K562 (cell line): ENCODE measurements at regions not wholly inside any gene's neighbourhood (a gene's known extent, or its start where the extent isn't known, plus 50 kb on each side); places are given as distances from the start of the nearest gene placed in this dataset.

Experiments
- ATF1 ChIP-seq, 2 experiments: fragments of 450-650 bp in 1 of 2; IDR thresholded peaks; 2 replicates each; pipeline ENCODE4 v1.6.1; 2016; ENCODE audit warnings: missing compliant biosample characterization in 1 of 2, missing genetic modification characterization in 1 of 2
- BDP1 ChIP-seq: IDR thresholded peaks from 3 replicates; pipeline ENCODE4 v1.6.1; 2011; ENCODE audit not compliant: insufficient read length, insufficient read depth
- CBFA2T2 ChIP-seq: fragments of 450-650 bp; conservative IDR thresholded peaks from 2 replicates; pipeline ENCODE4 v1.6.1; 2017; ENCODE audit warnings: mild to moderate bottlenecking
- CTCF ChIP-seq, 3 experiments: IDR thresholded peaks in 2 of 3; conservative IDR thresholded peaks in 1 of 3; 2 replicates each; pipeline ENCODE4 v1.5.1; 2011 to 2012; ENCODE audit warnings: low read length in 3 of 3, mild to moderate bottlenecking in 3 of 3, control low read depth in 2 of 3, improper control_type of control experiment in 1 of 3, inconsistent platforms in 1 of 3, low read depth in 1 of 3, mixed read lengths in 1 of 3, moderate library complexity in 1 of 3; ENCODE audit not compliant: insufficient read depth in 2 of 3
- RCOR1 ChIP-seq, 2 experiments: IDR thresholded peaks; 2 replicates each; pipeline ENCODE4 v1.6.1; 2012; ENCODE audit warnings: low read depth in 2 of 2, low read length in 2 of 2, borderline replicate concordance in 1 of 2, improper control_type of control experiment in 1 of 2
- TAF1 ChIP-seq: IDR thresholded peaks from 2 replicates; pipeline ENCODE4 v1.6.1; 2011; ENCODE audit warnings: mild to moderate bottlenecking, low read length, moderate library complexity; ENCODE audit not compliant: insufficient read depth, control insufficient read depth, severe bottlenecking; ENCODE audit errors: extremely low read depth
- ZBTB11 ChIP-seq, 3 experiments: fragments of 200-800 bp in 1 of 3; fragments of 250-450 bp in 1 of 3; fragments of 450-650 bp in 1 of 3; sonication (Bioruptor Pico) in 1 of 3; sonication (Bioruptor generic) in 1 of 3; formaldehyde crosslinking in 1 of 3; IDR thresholded peaks; 2 replicates each; pipeline versions ENCODE4 v1.6.1 to v1.8.0; 2016 to 2022; ENCODE audit warnings: mild to moderate bottlenecking in 2 of 3, missing genetic modification characterization in 2 of 3, missing compliant biosample characterization in 1 of 3, moderate library complexity in 1 of 3

GRCh38 chr22:40120848-40121247 is 56.9 kb upstream of the TNRC6B start:
- no peak for TF ChIP-seq ATF1 (CRISPR knock-in tag; IDR thresholded peaks at IDR 0.05)
- TF ChIP-seq ATF1 (tag; IDR thresholded peaks at IDR 0.05): no peak
- TF ChIP-seq RCOR1 (IDR thresholded peaks at IDR 0.05; ENCODE audit: borderline replicate concordance in 1 of 2, low read depth in 2 of 2, low read length in 2 of 2): no peak
- TF ChIP-seq BDP1: no peak
- no peak for TF ChIP-seq ZBTB11 (CRISPR knock-in tag; IDR thresholded peaks at IDR 0.05)
- no peak for TF ChIP-seq CTCF (IDR thresholded peaks at IDR 0.05 in 2 of 3, conservative IDR thresholded peaks at IDR 0.05 in 1 of 3; ENCODE audit: insufficient read depth in 2 of 3, low read depth in 1 of 3, low read length in 3 of 3)
- no peak for TF ChIP-seq CBFA2T2
- TF ChIP-seq TAF1: no peak
